ENCODE measurements at regions not wholly inside any gene's neighbourhood (a gene's known extent, or its start where the extent isn't known, plus 50 kb on each side); places are given as distances from the start of the nearest gene placed in this dataset.

DNA sequence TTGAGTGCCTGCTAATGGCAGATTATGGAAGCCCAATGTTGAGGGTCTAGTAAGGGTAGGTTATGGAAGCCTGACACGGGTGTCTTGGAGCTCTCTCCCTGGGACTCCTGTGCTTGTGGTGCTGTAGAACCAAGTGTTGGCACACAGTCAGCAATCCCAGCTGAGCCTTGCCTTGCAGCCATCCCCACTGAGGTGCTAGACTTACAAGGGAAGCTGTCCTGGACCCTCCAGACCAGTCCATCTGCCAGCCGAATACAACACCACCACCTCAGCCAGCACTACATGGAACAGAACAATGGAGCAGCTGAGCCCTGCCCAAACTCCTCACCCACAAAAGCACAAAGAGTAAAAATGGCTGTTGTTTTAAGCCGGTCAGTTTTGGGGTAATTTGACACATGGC, 90.5 kb upstream of the DNAH5 start:
- no peak for DNase-seq

GRCh38 chr5:14032918-14033317, 88.4 kb upstream of the DNAH5 start:
- intact Hi-C loops (cut with DNase I): no loop called here
- Histone ChIP-seq H3K27ac (no peak overlapping the region), H3K4me3 (replicated peaks in 1 of 3) (no peak overlapping the region), H3K36me3 (no peaks in the 10 kb centered on the region), H3K9me3 (no peaks in the 10 kb centered on the region), H3K4me1 (peaks cover 6 to 11% of the 10 kb centered on the region in 2 donors), H3K27me3 (no peaks in the 10 kb centered on the region)
- no peak for DNase-seq
- TF ChIP-seq, protein P1, sequence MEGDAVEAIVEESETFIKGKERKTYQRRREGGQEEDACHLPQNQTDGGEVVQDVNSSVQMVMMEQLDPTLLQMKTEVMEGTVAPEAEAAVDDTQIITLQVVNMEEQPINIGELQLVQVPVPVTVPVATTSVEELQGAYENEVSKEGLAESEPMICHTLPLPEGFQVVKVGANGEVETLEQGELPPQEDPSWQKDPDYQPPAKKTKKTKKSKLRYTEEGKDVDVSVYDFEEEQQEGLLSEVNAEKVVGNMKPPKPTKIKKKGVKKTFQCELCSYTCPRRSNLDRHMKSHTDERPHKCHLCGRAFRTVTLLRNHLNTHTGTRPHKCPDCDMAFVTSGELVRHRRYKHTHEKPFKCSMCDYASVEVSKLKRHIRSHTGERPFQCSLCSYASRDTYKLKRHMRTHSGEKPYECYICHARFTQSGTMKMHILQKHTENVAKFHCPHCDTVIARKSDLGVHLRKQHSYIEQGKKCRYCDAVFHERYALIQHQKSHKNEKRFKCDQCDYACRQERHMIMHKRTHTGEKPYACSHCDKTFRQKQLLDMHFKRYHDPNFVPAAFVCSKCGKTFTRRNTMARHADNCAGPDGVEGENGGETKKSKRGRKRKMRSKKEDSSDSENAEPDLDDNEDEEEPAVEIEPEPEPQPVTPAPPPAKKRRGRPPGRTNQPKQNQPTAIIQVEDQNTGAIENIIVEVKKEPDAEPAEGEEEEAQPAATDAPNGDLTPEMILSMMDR (IDR thresholded peaks at IDR 0.05): no peak
- no peak for TF ChIP-seq POLR2A (IDR thresholded peaks at IDR 0.05)
- 76 to 88% methylated on average over 3 of the region's 3 CpGs for WGBS, 2 donors

More for the DNA sequence above, 90.5 kb upstream of the DNAH5 start:
- Histone ChIP-seq H3K9me3 (no peaks in the 10 kb centered on the region), H3K4me1 (peaks cover 6 to 11% of the 10 kb centered on the region in 2 donors), H3K4me3 (replicated peaks in 1 of 3) (no peak overlapping the region), H3K27me3 (no peaks in the 10 kb centered on the region), H3K27ac (no peak overlapping the region), H3K36me3 (no peaks in the 10 kb centered on the region)
- intact Hi-C loops (cut with DNase I): no loop called here
- TF ChIP-seq, protein P1 (IDR thresholded peaks at IDR 0.05): no peak
- no peak for TF ChIP-seq POLR2A (IDR thresholded peaks at IDR 0.05)
- 59 to 80% methylated on average over 3 of the region's 3 CpGs for WGBS, 2 donors

- WGBS, 2 donors: 79% methylated on average over 7 of the region's 7 CpGs
- Histone ChIP-seq H3K36me3 (no peaks in the 10 kb centered on the region), H3K4me3 (replicated peaks in 1 of 3) (no peak overlapping the region), H3K27me3 (no peaks in the 10 kb centered on the region), H3K27ac (no peak overlapping the region), H3K9me3 (no peaks in the 10 kb centered on the region), H3K4me1 (no peaks in the 10 kb centered on the region)
- intact Hi-C loops (cut with DNase I): no loop called here
- no peak for TF ChIP-seq POLR2A (IDR thresholded peaks at IDR 0.05)
- TF ChIP-seq, protein P1 (IDR thresholded peaks at IDR 0.05): no peak
- no peak for DNase-seq
These were observed 84.6 kb upstream of the DNAH5 start for GRCh38 chr5:14028938-14029584.

- H3K36me3 ChIP-seq: no peaks in the 10 kb centered on the region
- no peaks in the 10 kb centered on the region for H3K27me3 ChIP-seq
- H3K4me3 ChIP-seq (replicated peaks in 1 of 3): no peak overlapping the region
- H3K9me3 ChIP-seq: no peaks in the 10 kb centered on the region
- DNase-seq: no peak
- no peaks in the 10 kb centered on the region for H3K4me1 ChIP-seq
- intact Hi-C loops (cut with DNase I): no loop called here
- WGBS, 2 donors: 96 to 97% methylated on average over 1 of the region's 1 CpG
- no peak overlapping the region for H3K27ac ChIP-seq
- TF ChIP-seq, protein P1 (IDR thresholded peaks at IDR 0.05): no peak
- no peak for TF ChIP-seq POLR2A (IDR thresholded peaks at IDR 0.05)
These were observed 83.7 kb upstream of the DNAH5 start for GRCh38 chr5:14028188-14028587.

GRCh38 chr5:14025569-14026286, 81.2 kb upstream of the DNAH5 start:
- TF ChIP-seq, protein P1 (IDR thresholded peaks at IDR 0.05): no peak
- TF ChIP-seq POLR2A (IDR thresholded peaks at IDR 0.05): no peak
- no peaks in the 10 kb centered on the region for H3K36me3 ChIP-seq
- WGBS, 2 donors: 76 to 82% methylated on average over 4 of the region's 4 CpGs
- no peaks in the 10 kb centered on the region for H3K4me1 ChIP-seq
- DNase-seq: no peak
- H3K27ac ChIP-seq: no peak overlapping the region
- no peak overlapping the region for H3K4me3 ChIP-seq (replicated peaks in 1 of 3)
- H3K9me3 ChIP-seq: no peaks in the 10 kb centered on the region
- no peaks in the 10 kb centered on the region for H3K27me3 ChIP-seq
- intact Hi-C loops (cut with DNase I): no loop called here

Measured in thyroid gland (tissue), 4 donors.